Transverse colon (tissue), 4 donors: ENCODE measurements at regions not wholly inside any gene's neighbourhood (a gene's known extent, or its start where the extent isn't known, plus 50 kb on each side); places are given as distances from the start of the nearest gene placed in this dataset.

Source experiments
- DNase-seq: peaks from one replicate; pipeline ENCODE4 v3.0.0-alpha.2; 2019
- H3K27ac ChIP-seq, 4 donors: fragments of 200-600 bp; sonication (generic); 2 replicates each; pipeline ENCODE4 v1.5.1; 2016 to 2018; ENCODE audit warnings: inconsistent platforms in 4 of 4
- H3K27me3 ChIP-seq: fragments of 200-600 bp; sonication (generic); 2 replicates; pipeline ENCODE4 v1.5.1; 2017; ENCODE audit warnings: inconsistent platforms
- H3K36me3 ChIP-seq, 4 donors: fragments of 200-600 bp; sonication (generic); 2 replicates each; pipeline ENCODE4 v1.5.1; 2017 to 2019; ENCODE audit warnings: inconsistent platforms in 4 of 4
- H3K4me1 ChIP-seq, 4 donors: fragments of 200-600 bp; sonication (generic); 2 replicates each; pipeline ENCODE4 v1.5.1; 2017 to 2020; ENCODE audit warnings: inconsistent platforms in 4 of 4
- H3K4me3 ChIP-seq, 4 donors: fragments of 200-600 bp; sonication (generic); 1 replicate in 1 of 4; 2 replicates in 3 of 4; pipeline versions ENCODE4 v1.5.1 to v1.6.1; 2017 to 2019; ENCODE audit warnings: inconsistent platforms in 4 of 4
- H3K9me3 ChIP-seq, 2 donors: fragments of 200-600 bp; sonication (generic); 2 replicates each; pipeline ENCODE4 v1.5.1; 2017 to 2019; ENCODE audit warnings: inconsistent platforms in 2 of 2
- CTCF ChIP-seq, 5 experiments: fragments of 200-600 bp in 3 of 5; fragments of 450-650 bp in 2 of 5; sonication (generic) in 3 of 5; IDR thresholded peaks; 1 replicate in 2 of 5; 2 replicates in 3 of 5; pipeline ENCODE4 v1.5.1; 2016 to 2017; ENCODE audit warnings: antibody characterized with exemption in 5 of 5, inconsistent platforms in 3 of 5, mild to moderate bottlenecking in 2 of 5, moderate library complexity in 1 of 5
- EP300 ChIP-seq: sonication (generic); formaldehyde crosslinking; IDR thresholded peaks from one replicate; pipeline ENCODE4 v1.6.1; 2017; ENCODE audit warnings: antibody characterized with exemption, low read depth
- POLR2A ChIP-seq: fragments of 450-650 bp; IDR thresholded peaks from one replicate; pipeline ENCODE4 v1.6.1; 2016; ENCODE audit warnings: antibody characterized with exemption, mild to moderate bottlenecking, moderate library complexity
- POLR2AphosphoS5 ChIP-seq, 3 donors: sonication (generic); formaldehyde crosslinking; IDR thresholded peaks; one replicate each; pipeline ENCODE4 v1.6.1; 2016; ENCODE audit warnings: antibody characterized with exemption in 3 of 3
- WGBS, 2 donors: methylation state at CpG; one replicate each; pipeline ENCODE4 v1.1.5; 2018; ENCODE audit warnings: low coverage in 1 of 2; 5-methylcytosine and 5-hydroxymethylcytosine counted together
- in situ Hi-C, 4 donors: fragments of 200-750 bp; cut with MboI; loops; one replicate each; pipeline versions ENCODE4 v1.15.0 to v1.15.1; 2017; ENCODE audit warnings: low sequenced_read_pairs in 3 of 4, low pct_ligation_motif_present in 1 of 4, low pct_unique_long_range_greater_than_20kb in 1 of 4
- intact Hi-C: fragments of 100-400 bp; cut with DNase I; formaldehyde crosslinking; loops from one replicate; pipeline ENCODE4 v1.15.1; 2023; ENCODE audit warnings: low total_unique reads

GRCh38 chr3:181764544-181764943 lies 52.8 kb downstream of the SOX2 start:
- WGBS, 2 donors, result 0 to 80% methylated on average over 1 to 4 of the region's 4 CpGs
- intact Hi-C loops, result no loop called here
- Histone ChIP-seq H3K9me3 (no peaks in the 10 kb centered on the region), H3K4me1 (no peaks in the 10 kb centered on the region), H3K27me3 (no peaks in the 10 kb centered on the region), H3K36me3 (no peaks in the 10 kb centered on the region), H3K27ac (no peak overlapping the region), H3K4me3 (no peak overlapping the region)
- in situ Hi-C loops, result no loop called here
- no peak for DNase-seq
- no peak for TF ChIP-seq POLR2AphosphoS5 (IDR thresholded peaks at IDR 0.05)
- TF ChIP-seq POLR2A, result no peak
- no peak for TF ChIP-seq EP300
- TF ChIP-seq CTCF (IDR thresholded peaks at IDR 0.05), result no peak

DNA sequence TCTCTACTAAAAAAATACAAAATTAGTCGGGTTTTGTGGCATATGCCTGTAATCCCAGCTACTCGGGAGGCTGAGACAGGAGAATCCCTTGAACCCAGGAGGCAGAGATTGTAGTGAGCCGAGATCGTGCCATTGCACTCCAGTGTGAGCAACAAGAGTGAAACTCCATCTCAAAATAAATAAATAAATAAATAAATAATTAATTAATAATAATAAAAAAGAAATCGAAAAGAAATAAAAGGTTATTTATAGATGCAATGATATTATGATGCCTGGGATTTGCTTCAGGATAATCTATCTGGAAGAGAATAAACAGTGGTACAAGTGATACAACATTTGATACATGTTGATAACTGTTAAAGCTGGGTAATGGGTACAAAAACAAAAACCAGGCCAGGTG lies 58.6 kb downstream of the SOX2 start:
- H3K4me3 ChIP-seq, result no peak overlapping the region
- no peak overlapping the region for H3K27ac ChIP-seq
- H3K9me3 ChIP-seq, result no peaks in the 10 kb centered on the region
- 88 to 90% methylated on average over 5 of the region's 5 CpGs for WGBS, 2 donors
- no peaks in the 10 kb centered on the region for H3K4me1 ChIP-seq
- DNase-seq, result no peak
- in situ Hi-C loops (no loop called here), intact Hi-C loops (loop anchor here (5.0 kb wide), 1 partner anchor 563 kb away; no protein-coding TSS in a partner anchor)
- TF ChIP-seq POLR2AphosphoS5 (IDR thresholded peaks at IDR 0.05), result no peak
- no peak for TF ChIP-seq EP300
- TF ChIP-seq POLR2A, result no peak
- TF ChIP-seq CTCF (IDR thresholded peaks at IDR 0.05), result no peak
- H3K27me3 ChIP-seq, result no peaks in the 10 kb centered on the region
- H3K36me3 ChIP-seq, result no peaks in the 10 kb centered on the region

DNA sequence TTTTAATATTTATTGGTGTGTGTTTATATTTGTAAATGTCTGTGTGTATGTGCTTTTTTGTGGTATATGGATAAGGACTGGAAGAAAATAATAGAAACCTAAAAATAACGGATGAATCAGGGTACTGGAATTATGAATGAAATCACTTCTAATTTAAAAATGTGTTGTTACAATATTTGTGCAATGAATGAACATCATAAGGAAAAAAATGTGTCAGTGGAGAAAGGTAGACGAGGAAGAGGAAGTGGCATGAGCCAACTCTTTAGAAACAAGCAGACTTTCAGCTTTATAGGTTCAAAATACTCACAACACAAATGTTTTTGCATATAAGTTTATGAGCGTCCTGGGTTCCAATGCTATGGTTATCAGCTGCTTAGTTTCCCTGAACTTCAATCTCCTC lies 59.4 kb downstream of the SOX2 start:
- intact Hi-C loops, result loop anchor here (5.0 kb wide), 1 partner anchor 564 kb away; no protein-coding TSS in a partner anchor
- DNase-seq, result no peak
- no peaks in the 10 kb centered on the region for H3K36me3 ChIP-seq
- TF ChIP-seq POLR2A (no peak), POLR2AphosphoS5 (IDR thresholded peaks at IDR 0.05) (no peak), EP300 (no peak), CTCF (IDR thresholded peaks at IDR 0.05) (no peak)
- 29 to 52% methylated on average over 3 of the region's 3 CpGs for WGBS, 2 donors
- no peak overlapping the region for H3K27ac ChIP-seq
- no peaks in the 10 kb centered on the region for H3K4me1 ChIP-seq
- H3K4me3 ChIP-seq, result no peak overlapping the region
- no peaks in the 10 kb centered on the region for H3K27me3 ChIP-seq
- in situ Hi-C loops, result no loop called here
- no peaks in the 10 kb centered on the region for H3K9me3 ChIP-seq

GRCh38 chr3:181772166-181772565 lies 60.4 kb downstream of the SOX2 start:
- Histone ChIP-seq H3K27me3 (no peaks in the 10 kb centered on the region), H3K4me1 (no peaks in the 10 kb centered on the region), H3K36me3 (no peaks in the 10 kb centered on the region), H3K9me3 (no peaks in the 10 kb centered on the region), H3K4me3 (no peak overlapping the region), H3K27ac (no peak overlapping the region)
- in situ Hi-C loops, result no loop called here
- TF ChIP-seq POLR2A, result no peak
- no peak for TF ChIP-seq CTCF (IDR thresholded peaks at IDR 0.05)
- 64 to 74% methylated on average over 2 of the region's 2 CpGs for WGBS, 2 donors
- no peak for DNase-seq
- intact Hi-C loops, result loop anchor here (5.0 kb wide), 1 partner anchor 565 kb away; no protein-coding TSS in a partner anchor
